B cell (primary cell): ENCODE measurements at regions not wholly inside any gene's neighbourhood (a gene's known extent, or its start where the extent isn't known, plus 50 kb on each side); places are given as distances from the start of the nearest gene placed in this dataset.

ENCODE experiments used
- ATAC-seq: fragments of 200-7000 bp; cut with Tn5 transposase; one replicate; pipeline ENCODE4 v1.10.0; 2021; ENCODE audit warnings: low read depth, mild to moderate bottlenecking, moderate number of reproducible peaks, moderate library complexity
- CTCF ChIA-PET: fragments of 350-600 bp; sonication (Branson Sonifier 250); formaldehyde crosslinking; loops from one replicate; lab custom pipeline; 2021; ENCODE audit warnings: antibody characterized with exemption, inconsistent platforms; lab: Charles Lee
- POLR2A ChIA-PET: fragments of 350-600 bp; sonication (Branson Sonifier 250); formaldehyde crosslinking; loops from one replicate; lab custom pipeline; 2021; ENCODE audit warnings: antibody characterized with exemption; lab: Charles Lee
- DNase-seq: peaks from one replicate; pipeline ENCODE4 v3.0.0; 2013
- H2AFZ ChIP-seq: 2 replicates; pipeline ENCODE4 v1.6.1; 2012; ENCODE audit warnings: mild to moderate bottlenecking, low read depth, low read length; ENCODE audit not compliant: insufficient read depth, poor library complexity, severe bottlenecking
- H3K27ac ChIP-seq, 2 donors: 1 replicate in 1 of 2; 2 replicates in 1 of 2; pipeline ENCODE4 v1.5.1; 2012 to 2013; ENCODE audit warnings: low read length in 2 of 2, mild to moderate bottlenecking in 2 of 2, moderate library complexity in 1 of 2
- H3K27me3 ChIP-seq, 4 experiments: fragments of 200-600 bp in 1 of 4; sonication (generic) in 1 of 4; replicated peaks in 1 of 4; 1 replicate in 2 of 4; 2 replicates in 2 of 4; pipeline versions ENCODE4 v1.6.1 to v1.7.0; 2013 to 2016; ENCODE audit warnings: low read length in 3 of 4, mild to moderate bottlenecking in 2 of 4, mixed read lengths in 1 of 4, moderate library complexity in 1 of 4; ENCODE audit not compliant: insufficient read depth in 4 of 4, control insufficient read depth in 3 of 4; ENCODE audit errors: control extremely low read depth in 1 of 4
- H3K36me3 ChIP-seq, 2 experiments: replicated peaks in 1 of 2; 1 replicate in 1 of 2; 2 replicates in 1 of 2; pipeline versions ENCODE4 v1.6.1 to v1.7.1; 2013; ENCODE audit warnings: low read length in 1 of 2; ENCODE audit not compliant: insufficient read depth in 2 of 2, control insufficient read depth in 1 of 2; ENCODE audit errors: control extremely low read depth in 1 of 2, extremely low read depth in 1 of 2
- H3K4me1 ChIP-seq, 2 donors: fragments of 200-600 bp in 1 of 2; sonication (generic) in 1 of 2; 1 replicate in 1 of 2; 2 replicates in 1 of 2; pipeline versions ENCODE4 v1.5.1 to v1.6.1; 2013 to 2017; ENCODE audit warnings: low read length in 2 of 2; ENCODE audit not compliant: control insufficient read depth in 2 of 2, insufficient read depth in 2 of 2
- H3K4me2 ChIP-seq: replicated peaks from 2 replicates; pipeline ENCODE3; 2012; ENCODE audit warnings: mild to moderate bottlenecking, low read depth, low read length; ENCODE audit not compliant: poor library complexity, severe bottlenecking
- H3K4me3 ChIP-seq, 5 experiments: fragments of 200-600 bp in 1 of 5; sonication (generic) in 1 of 5; 1 replicate in 3 of 5; 2 replicates in 2 of 5; pipeline versions ENCODE4 v1.5.1 to v1.7.0; 2011 to 2016; ENCODE audit warnings: low read length in 4 of 5, mild to moderate bottlenecking in 4 of 5, low read depth in 2 of 5, control low read depth in 1 of 5, moderate library complexity in 1 of 5; ENCODE audit not compliant: insufficient read depth in 1 of 5; ENCODE audit errors: control extremely low read depth in 1 of 5, extremely low read depth in 1 of 5
- H3K79me2 ChIP-seq: fragments of 200-600 bp; sonication (generic); one replicate; pipeline ENCODE4 v1.6.0; 2016; ENCODE audit warnings: low read length; ENCODE audit not compliant: control insufficient read depth, insufficient read depth
- H3K9ac ChIP-seq: fragments of 200-600 bp; sonication (generic); 2 replicates; pipeline ENCODE4 v1.6.1; 2017; ENCODE audit warnings: mild to moderate bottlenecking, low read length, moderate library complexity
- H3K9me3 ChIP-seq, 3 donors: one replicate each; pipeline versions ENCODE4 v1.6.1 to v1.7.1; 2013; ENCODE audit warnings: low read length in 2 of 3; ENCODE audit not compliant: control insufficient read depth in 2 of 3, insufficient read depth in 1 of 3; ENCODE audit errors: control extremely low read depth in 1 of 3
- H4K20me1 ChIP-seq: 2 replicates; pipeline ENCODE4 v1.6.0; 2012; ENCODE audit warnings: mild to moderate bottlenecking, low read length; ENCODE audit not compliant: insufficient read depth, control insufficient read depth, poor library complexity, severe bottlenecking
- H3K27ac Mint-ChIP-seq: one replicate; pipeline ENCODE4 v1.8.0; 2021; ENCODE audit warnings: mixed read lengths
- H3K27me3 Mint-ChIP-seq: one replicate; pipeline ENCODE4 v1.8.0; 2021; ENCODE audit warnings: mixed read lengths
- H3K4me1 Mint-ChIP-seq: one replicate; pipeline ENCODE4 v1.8.0; 2021; ENCODE audit warnings: mixed read lengths
- H3K4me3 Mint-ChIP-seq: one replicate; pipeline ENCODE4 v1.8.0; 2021; ENCODE audit warnings: mixed read lengths
- H3K9me3 Mint-ChIP-seq: one replicate; pipeline ENCODE4 v1.8.0; 2022; ENCODE audit warnings: mixed read lengths; ENCODE audit not compliant: insufficient read depth
- CTCF ChIP-seq: fragments of 200-600 bp; IDR thresholded peaks from one replicate; pipeline ENCODE4 v1.8.0; 2022; ENCODE audit warnings: antibody characterized with exemption, mild to moderate bottlenecking
- EZH2 ChIP-seq: IDR thresholded peaks from 2 replicates; pipeline ENCODE4 v1.6.1; 2012; ENCODE audit warnings: borderline replicate concordance, low read depth, mild to moderate bottlenecking, moderate library complexity, low read length; ENCODE audit not compliant: insufficient read depth, poor library complexity, severe bottlenecking
- WGBS: methylation state at CpG from one replicate; pipeline ENCODE4 v1.1.5; 2013; ENCODE audit warnings: missing lambda C conversion rate; ENCODE audit not compliant: insufficient coverage; 5-methylcytosine and 5-hydroxymethylcytosine counted together
- intact Hi-C: fragments of 100-400 bp; cut with micrococcal nuclease; formaldehyde crosslinking; loops from one replicate; pipeline ENCODE4 v1.10.0; 2022

GRCh38 chr1:91104712-91105111 is 82.9 kb upstream of the ZNF644 start:
- no peak overlapping the region for H3K4me2 ChIP-seq
- H3K9ac ChIP-seq, result no peak overlapping the region
- Mint-ChIP-seq H3K27me3 (peaks cover 18% of the 10 kb centered on the region), H3K4me1 (peaks cover 5% of the 10 kb centered on the region), H3K9me3 (no peaks in the 10 kb centered on the region), H3K4me3 (no peak overlapping the region), H3K27ac (no peak overlapping the region)
- H3K27ac ChIP-seq, result no peak overlapping the region
- TF ChIP-seq EZH2 (no peak), CTCF (no peak)
- H3K4me3 ChIP-seq, result no peak overlapping the region
- H3K27me3 ChIP-seq, result peaks cover 0 to 5% (median 1%) of the 10 kb centered on the region in 4 experiments
- DNase-seq, result no peak
- no peak overlapping the region for H2AFZ ChIP-seq
- POLR2A ChIA-PET, result no interaction called here
- H3K79me2 ChIP-seq, result no peaks in the 10 kb centered on the region
- peaks cover 0 to 4% of the 10 kb centered on the region in 2 donors for H3K4me1 ChIP-seq
- intact Hi-C loops, result no loop called here
- CTCF ChIA-PET, result no interaction called here
- no peaks in the 10 kb centered on the region for H3K9me3 ChIP-seq
- no peak for ATAC-seq
- no peaks in the 10 kb centered on the region for H3K36me3 ChIP-seq
- H4K20me1 ChIP-seq, result no peaks in the 10 kb centered on the region

GRCh38 chr1:91101328-91101727 is 79.5 kb upstream of the ZNF644 start:
- Mint-ChIP-seq H3K4me1 (peaks cover 5% of the 10 kb centered on the region), H3K27me3 (peaks cover 20% of the 10 kb centered on the region), H3K27ac (no peak overlapping the region), H3K9me3 (no peaks in the 10 kb centered on the region), H3K4me3 (no peak overlapping the region)
- Histone ChIP-seq H3K9me3 (no peaks in the 10 kb centered on the region), H3K9ac (no peak overlapping the region), H3K4me2 (no peak overlapping the region), H3K4me3 (no peak overlapping the region), H3K27me3 (peaks cover 0 to 9% (median 1%) of the 10 kb centered on the region in 4 experiments), H3K79me2 (no peaks in the 10 kb centered on the region), H3K27ac (no peak overlapping the region), H3K36me3 (no peaks in the 10 kb centered on the region), H4K20me1 (no peaks in the 10 kb centered on the region), H3K4me1 (peaks cover 0 to 4% of the 10 kb centered on the region in 2 donors), H2AFZ (no peak overlapping the region)
- intact Hi-C loops, result no loop called here
- ATAC-seq (no peak), DNase-seq (no peak)
- CTCF ChIA-PET, result no interaction called here
- no peak for TF ChIP-seq CTCF
- TF ChIP-seq EZH2, result no peak
- WGBS, result 100% methylated on average over 3 of the region's 5 CpGs
- POLR2A ChIA-PET, result no interaction called here
